HG03442 (cell line): ENCODE measurements at regions not wholly inside any gene's neighbourhood (a gene's known extent, or its start where the extent isn't known, plus 50 kb on each side); places are given as distances from the start of the nearest gene placed in this dataset.

Experiments
- ATAC-seq: cut with Tn5 transposase; IDR thresholded peaks from one replicate; pipeline ENCODE4 v1.9.1; 2021; ENCODE audit warnings: mild to moderate bottlenecking, moderate library complexity; ENCODE audit not compliant: unreplicated experiment

GRCh38 chr5:67360047-67360446 is 163.4 kb upstream of the CD180 start:
- no peak for ATAC-seq

- no peak for ATAC-seq
Observed at GRCh38 chr5:67358186-67358585, 161.6 kb upstream of the CD180 start.

- no peak for ATAC-seq
Observed at GRCh38 chr5:67355120-67355713, 158.6 kb upstream of the CD180 start.

DNA sequence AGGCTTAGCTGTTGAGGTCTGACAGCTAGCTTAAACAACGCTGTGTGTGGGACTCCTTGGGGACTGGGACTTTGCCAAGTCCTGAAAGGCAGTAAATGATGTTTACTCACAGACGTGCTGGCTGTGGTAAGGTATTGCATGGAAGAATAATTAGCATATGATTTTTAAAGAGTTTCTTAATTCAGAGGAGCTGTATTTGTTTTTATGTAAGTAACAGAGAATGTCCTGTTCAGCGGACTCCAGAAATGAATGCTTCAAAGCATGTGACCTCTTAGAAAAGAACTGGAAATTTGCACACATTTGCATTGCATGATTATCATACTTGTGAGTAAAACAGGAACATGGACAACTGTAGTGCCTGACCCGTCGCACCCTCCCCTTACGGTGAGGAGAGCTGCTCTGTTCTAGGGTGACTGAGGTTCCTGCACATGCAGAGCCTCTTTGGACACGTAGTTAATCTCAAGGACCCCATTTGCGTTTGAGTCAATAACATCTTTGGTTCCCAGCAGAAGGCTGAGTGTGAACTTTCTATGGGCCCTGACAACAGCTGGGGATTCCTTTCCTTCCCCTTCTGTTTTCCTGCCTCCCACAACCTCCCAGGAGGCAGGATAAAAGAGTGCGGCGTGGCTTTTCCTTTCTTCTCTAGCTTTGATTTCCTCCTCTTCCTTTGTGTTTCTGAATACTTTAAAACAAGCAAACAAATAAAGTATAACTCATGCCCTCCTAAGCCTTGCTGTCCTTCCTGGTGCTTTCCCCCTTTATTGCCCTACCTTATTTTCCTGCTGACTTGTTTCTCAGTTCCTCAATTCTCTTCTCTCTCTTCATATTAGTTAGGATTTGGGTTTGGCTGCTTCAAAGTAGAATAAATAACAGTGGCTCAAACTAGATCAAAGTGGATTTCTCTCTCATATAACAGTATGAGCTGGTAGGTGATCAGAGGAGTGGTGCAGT is 157.2 kb upstream of the CD180 start:
- no peak for ATAC-seq

- no peak for ATAC-seq
Observed at GRCh38 chr5:67350618-67351201, 154.1 kb upstream of the CD180 start.

DNA sequence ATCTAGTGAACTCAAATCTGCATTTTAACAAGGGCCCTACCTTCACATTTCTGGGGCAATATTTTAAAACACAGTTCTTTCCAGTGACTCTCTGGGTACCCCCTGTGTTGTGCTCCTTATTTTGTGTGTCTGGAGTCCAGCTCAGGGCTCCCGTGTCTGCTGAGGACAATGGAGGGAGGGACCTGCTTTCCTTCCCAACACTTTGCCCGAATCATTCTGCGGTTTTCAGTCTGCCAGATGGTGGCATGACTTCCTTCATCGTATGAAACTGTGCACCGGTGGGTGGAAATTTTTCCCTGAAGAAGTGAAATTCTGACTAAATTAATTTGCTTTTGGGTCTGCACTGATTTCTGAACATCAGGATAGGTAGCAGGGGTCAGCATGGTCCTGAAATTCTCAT is 153.6 kb upstream of the CD180 start:
- ATAC-seq = no peak

DNA sequence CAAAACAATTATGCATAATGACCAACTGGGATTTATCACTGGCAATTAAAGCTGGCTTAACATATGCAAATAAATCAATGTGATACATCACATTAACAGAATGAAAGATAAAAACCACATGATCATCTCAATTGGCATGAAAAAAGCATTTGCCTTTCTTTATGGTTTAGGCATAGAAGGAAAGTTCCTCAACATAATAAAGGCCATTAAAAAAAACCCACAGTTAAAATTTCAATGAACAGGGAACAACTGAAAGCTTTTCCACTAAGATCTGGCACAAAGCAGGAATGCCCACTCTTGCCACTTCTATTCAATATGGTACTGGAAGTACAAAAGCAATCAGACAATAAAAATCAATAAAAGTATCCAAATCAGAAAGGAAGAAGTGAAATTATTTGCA is 151.2 kb upstream of the CD180 start:
- no peak for ATAC-seq

- no peak for ATAC-seq
Observed at GRCh38 chr5:67346611-67347010, 150.0 kb upstream of the CD180 start.

GRCh38 chr5:67344870-67345269 is 148.3 kb upstream of the CD180 start:
- ATAC-seq = no peak

- no peak for ATAC-seq
Observed at GRCh38 chr5:67343835-67344234, 147.2 kb upstream of the CD180 start.

DNA sequence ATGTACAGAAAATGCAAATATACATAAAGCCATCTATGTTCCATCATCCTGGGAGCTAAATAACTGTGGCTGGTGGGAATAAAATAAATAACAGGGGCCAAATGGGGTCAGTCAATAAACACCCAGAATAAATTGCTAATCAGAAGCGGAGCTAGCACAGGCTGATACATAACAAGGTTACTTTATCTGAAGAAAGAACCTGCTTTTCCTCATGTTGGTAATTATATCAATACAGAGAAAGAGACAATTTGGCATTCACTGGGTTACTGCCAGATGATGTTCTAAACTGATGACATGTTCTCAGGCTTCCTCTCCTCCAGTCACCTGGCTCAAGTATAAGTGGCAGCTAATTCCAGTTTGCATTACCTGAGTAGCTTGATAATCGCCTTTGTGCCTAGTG is 144.9 kb upstream of the CD180 start:
- no peak for ATAC-seq

GRCh38 chr5:67339219-67339767 is 142.7 kb upstream of the CD180 start:
- no peak for ATAC-seq

DNA sequence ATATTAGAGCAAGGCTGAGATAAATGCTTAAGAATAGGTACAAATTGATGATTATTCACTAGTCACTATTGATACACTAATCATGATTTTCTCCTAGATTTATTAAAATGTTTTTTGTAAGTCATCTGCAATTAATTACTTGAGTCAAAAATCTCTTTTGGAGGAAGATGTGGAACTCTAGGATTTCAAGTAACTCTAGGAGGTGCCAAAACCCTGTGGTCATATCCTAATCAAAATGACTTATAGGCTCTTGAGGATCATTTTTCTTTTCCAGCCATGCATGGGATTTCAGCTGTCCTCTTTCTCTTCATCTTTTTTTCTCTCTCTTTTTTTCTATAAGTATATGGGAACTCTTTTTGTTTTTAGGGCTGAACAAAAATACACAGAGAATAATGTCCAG is 141.8 kb upstream of the CD180 start:
- no peak for ATAC-seq

DNA sequence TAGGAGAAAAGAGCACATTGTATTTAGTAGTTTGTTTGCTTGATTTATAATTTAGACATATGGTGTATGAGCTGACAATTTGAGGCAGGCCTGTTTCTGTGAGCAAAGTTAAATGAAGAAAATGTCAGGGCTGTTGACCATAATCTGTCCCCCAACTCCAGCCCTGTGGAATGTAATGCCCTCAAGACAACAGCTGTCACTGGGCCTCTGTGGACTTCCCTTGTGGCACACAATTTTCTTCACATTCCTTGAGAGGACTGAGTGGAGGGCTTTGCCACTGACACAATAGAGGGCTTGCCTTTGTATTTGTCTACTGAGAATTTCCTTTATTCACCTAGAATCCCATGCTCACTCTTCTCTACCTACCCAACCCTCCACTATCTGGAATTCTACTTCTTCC is 141.2 kb upstream of the CD180 start:
- no peak for ATAC-seq

- ATAC-seq = no peak
Observed at GRCh38 chr5:67335426-67335825, 138.8 kb upstream of the CD180 start.

DNA sequence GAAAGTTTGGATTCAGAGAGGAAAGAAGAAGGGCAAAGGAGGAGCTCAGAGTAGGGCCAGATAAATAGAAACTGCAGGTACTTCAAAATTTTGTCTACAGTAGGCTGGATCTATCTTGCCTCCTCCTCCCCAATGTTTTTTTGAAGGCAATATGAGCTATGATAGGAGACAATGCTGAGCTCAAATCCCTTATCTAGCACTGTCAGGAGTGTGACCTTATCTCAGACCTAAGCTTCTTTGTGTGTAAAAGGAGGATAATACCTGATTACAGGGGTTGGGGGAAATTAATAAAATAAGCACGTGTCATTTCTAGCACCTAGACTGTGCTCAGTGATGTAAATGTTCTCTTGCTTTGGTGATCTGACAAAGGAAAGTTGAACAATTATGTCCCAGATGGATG is 137.8 kb upstream of the CD180 start:
- no peak for ATAC-seq

DNA sequence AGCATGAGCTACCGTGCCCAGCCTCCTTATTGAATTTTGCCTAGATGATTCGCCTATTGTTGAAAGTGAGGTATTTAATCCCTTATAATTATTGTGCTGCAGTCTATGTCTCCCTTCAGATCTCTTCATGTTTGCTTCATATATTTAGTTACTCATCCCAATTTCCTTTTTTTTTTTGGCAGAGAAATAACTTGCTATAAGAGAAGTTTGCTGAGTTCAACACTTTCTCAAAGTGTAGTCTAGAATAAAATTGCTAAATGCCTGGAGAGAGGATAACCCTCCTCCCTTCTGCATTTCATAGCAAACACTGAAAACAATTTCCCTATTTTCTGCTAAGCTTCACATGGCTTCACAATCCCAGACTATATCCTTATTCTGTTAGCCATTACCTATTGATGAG is 136.6 kb upstream of the CD180 start:
- no peak for ATAC-seq

- no peak for ATAC-seq
Observed at GRCh38 chr5:67331296-67331925, 134.8 kb upstream of the CD180 start.

- no peak for ATAC-seq
Observed at GRCh38 chr5:67319935-67320725, 123.5 kb upstream of the CD180 start.

DNA sequence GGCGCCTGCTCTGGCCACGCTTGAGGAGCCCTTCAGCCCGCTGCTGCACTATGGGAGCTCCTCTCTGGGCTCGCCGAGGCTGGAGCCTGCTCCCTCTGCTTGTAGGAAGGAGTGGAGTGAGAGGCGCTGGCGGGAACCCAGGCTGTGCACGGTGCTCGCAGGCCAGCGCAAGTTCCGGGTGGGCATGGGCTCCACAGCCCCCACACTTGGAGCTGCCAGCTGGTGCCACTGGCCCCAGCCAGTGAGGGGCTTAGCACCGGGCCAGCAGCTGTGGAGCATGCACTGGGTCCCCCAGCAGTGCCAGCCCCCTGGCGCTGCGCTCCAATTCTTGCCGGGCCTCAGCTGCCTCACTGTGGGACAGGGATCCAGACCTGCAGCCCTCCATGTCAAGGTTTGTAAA is 122.1 kb upstream of the CD180 start:
- no peak for ATAC-seq

DNA sequence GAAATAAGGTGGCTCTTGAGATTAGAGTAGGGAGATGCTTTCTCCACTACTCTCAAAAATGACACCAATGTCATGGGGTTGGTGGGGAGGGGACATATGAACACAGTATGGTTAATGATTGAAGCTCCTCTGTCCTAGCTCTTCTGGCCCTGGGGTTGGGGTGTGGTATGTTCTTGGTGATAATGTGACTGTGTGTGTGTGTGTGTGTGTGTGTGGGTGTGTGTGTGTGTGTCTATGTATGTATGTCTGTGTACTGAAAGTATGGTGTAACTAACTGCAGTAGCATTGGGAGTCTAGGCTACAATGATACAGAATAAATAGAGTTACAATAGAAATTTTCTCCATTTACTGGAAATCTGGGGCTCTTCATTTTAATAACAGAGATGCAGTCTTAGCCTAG is 121.0 kb upstream of the CD180 start:
- ATAC-seq = no peak
